GM18507 (cell line): ENCODE measurements at regions not wholly inside any gene's neighbourhood (a gene's known extent, or its start where the extent isn't known, plus 50 kb on each side); places are given as distances from the start of the nearest gene placed in this dataset.

Source experiments
- DNase-seq: peaks from one replicate; pipeline ENCODE4 v3.0.0; 2011; ENCODE audit warnings: low read depth; ENCODE audit not compliant: insufficient read length; ENCODE audit errors: extremely low spot score
- FAIRE-seq: peaks from 2 replicates; lab custom pipeline; 2011; peaks lifted over from hg19 to GRCh38; lab: Jason Lieb, UNC

- FAIRE-seq (no peak), DNase-seq (no peak)
Measured at GRCh38 chr20:50426866-50427718, 83.1 kb upstream of the PTPN1 start.

- DNase-seq (no peak), FAIRE-seq (no peak)
Measured at GRCh38 chr20:50427719-50428083, 82.5 kb upstream of the PTPN1 start.

GRCh38 chr20:50428097-50428828 is 81.9 kb upstream of the PTPN1 start:
- FAIRE-seq (no peak), DNase-seq (no peak)

- FAIRE-seq: no peak
- no peak for DNase-seq
Measured at GRCh38 chr20:50429412-50429811, 80.8 kb upstream of the PTPN1 start.

- DNase-seq: no peak
- no peak for FAIRE-seq
Measured at GRCh38 chr20:50431066-50431450, 79.1 kb upstream of the PTPN1 start.

GRCh38 chr20:50433001-50433761 is 77.0 kb upstream of the PTPN1 start:
- FAIRE-seq (no peak), DNase-seq (no peak)

- FAIRE-seq (no peak), DNase-seq (no peak)
Measured at GRCh38 chr20:50434321-50434652, 75.9 kb upstream of the PTPN1 start.

GRCh38 chr20:50434653-50435396 is 75.4 kb upstream of the PTPN1 start:
- DNase-seq (no peak), FAIRE-seq (no peak)

GRCh38 chr20:50435397-50436051 is 74.7 kb upstream of the PTPN1 start:
- DNase-seq: no peak
- no peak for FAIRE-seq

- FAIRE-seq: no peak
- no peak for DNase-seq
Measured at GRCh38 chr20:50436052-50436656, 74.0 kb upstream of the PTPN1 start.

GRCh38 chr20:50436696-50437095 is 73.5 kb upstream of the PTPN1 start:
- FAIRE-seq (no peak), DNase-seq (no peak)

GRCh38 chr20:50438986-50439407 is 71.2 kb upstream of the PTPN1 start:
- DNase-seq (no peak), FAIRE-seq (no peak)

GRCh38 chr20:50439539-50440453 is 70.4 kb upstream of the PTPN1 start:
- no peak for FAIRE-seq

GRCh38 chr20:50442512-50442911 is 67.7 kb upstream of the PTPN1 start:
- no peak for DNase-seq
- FAIRE-seq: no peak

More at GRCh38 chr20:50439539-50440453, 70.4 kb upstream of the PTPN1 start:
- DNase-seq: no peak

GRCh38 chr20:50445354-50446151 is 64.6 kb upstream of the PTPN1 start:
- DNase-seq (no peak), FAIRE-seq (no peak)

- FAIRE-seq (no peak), DNase-seq (no peak)
Measured at GRCh38 chr20:50446351-50447101, 63.7 kb upstream of the PTPN1 start.
